Esophagus muscularis mucosa (tissue), 4 donors: ENCODE measurements at regions not wholly inside any gene's neighbourhood (a gene's known extent, or its start where the extent isn't known, plus 50 kb on each side); places are given as distances from the start of the nearest gene placed in this dataset.

Experiments used
- DNase-seq: peaks from one replicate; pipeline ENCODE4 v3.0.0-alpha.2; 2017; ENCODE audit errors: extremely low spot score
- H3K27ac ChIP-seq, 4 donors: fragments of 200-600 bp; sonication (generic); replicated peaks in 1 of 4; 1 replicate in 3 of 4; 2 replicates in 1 of 4; pipeline ENCODE4 v1.5.1; 2016 to 2019; ENCODE audit warnings: mild to moderate bottlenecking in 1 of 4
- H3K27me3 ChIP-seq, 4 donors: fragments of 200-600 bp; sonication (generic); one replicate each; pipeline versions ENCODE4 v1.5.1 to v1.6.0; 2016 to 2019
- H3K36me3 ChIP-seq, 4 donors: fragments of 200-600 bp; sonication (generic); one replicate each; pipeline ENCODE4 v1.5.1; 2016 to 2019
- H3K4me1 ChIP-seq, 4 donors: fragments of 200-600 bp; sonication (generic); one replicate each; pipeline ENCODE4 v1.5.1; 2016 to 2019
- H3K4me3 ChIP-seq, 4 donors: fragments of 200-600 bp; sonication (generic); 1 replicate in 2 of 4; 2 replicates in 2 of 4; pipeline ENCODE4 v1.5.1; 2016 to 2019; ENCODE audit warnings: mild to moderate bottlenecking in 4 of 4, moderate library complexity in 1 of 4
- H3K9me3 ChIP-seq, 4 donors: fragments of 200-600 bp; sonication (generic); 1 replicate in 3 of 4; 2 replicates in 1 of 4; pipeline ENCODE4 v1.5.1; 2016 to 2019
- CTCF ChIP-seq, 3 experiments: fragments of 200-600 bp in 2 of 3; fragments of 450-650 bp in 1 of 3; sonication (generic) in 2 of 3; IDR thresholded peaks; one replicate each; pipeline ENCODE4 v1.5.1; 2017 to 2019; ENCODE audit warnings: antibody characterized with exemption in 3 of 3, mild to moderate bottlenecking in 2 of 3, moderate library complexity in 1 of 3
- EP300 ChIP-seq: sonication (generic); formaldehyde crosslinking; IDR thresholded peaks from one replicate; pipeline ENCODE4 v1.6.1; 2017; ENCODE audit warnings: antibody characterized with exemption
- POLR2A ChIP-seq: fragments of 450-650 bp; IDR thresholded peaks from one replicate; pipeline ENCODE4 v1.6.1; 2017; ENCODE audit warnings: antibody characterized with exemption, moderate library complexity, mild to moderate bottlenecking, low read depth
- POLR2AphosphoS5 ChIP-seq, 2 donors: sonication (generic); formaldehyde crosslinking; IDR thresholded peaks; one replicate each; pipeline ENCODE4 v1.6.1; 2017; ENCODE audit warnings: antibody characterized with exemption in 2 of 2
- WGBS: methylation state at CpG from one replicate; pipeline ENCODE4 v1.1.5; 2018; 5-methylcytosine and 5-hydroxymethylcytosine counted together
- intact Hi-C: fragments of 100-400 bp; cut with DNase I; formaldehyde crosslinking; loops from one replicate; pipeline ENCODE4 v1.15.1; 2023

DNA sequence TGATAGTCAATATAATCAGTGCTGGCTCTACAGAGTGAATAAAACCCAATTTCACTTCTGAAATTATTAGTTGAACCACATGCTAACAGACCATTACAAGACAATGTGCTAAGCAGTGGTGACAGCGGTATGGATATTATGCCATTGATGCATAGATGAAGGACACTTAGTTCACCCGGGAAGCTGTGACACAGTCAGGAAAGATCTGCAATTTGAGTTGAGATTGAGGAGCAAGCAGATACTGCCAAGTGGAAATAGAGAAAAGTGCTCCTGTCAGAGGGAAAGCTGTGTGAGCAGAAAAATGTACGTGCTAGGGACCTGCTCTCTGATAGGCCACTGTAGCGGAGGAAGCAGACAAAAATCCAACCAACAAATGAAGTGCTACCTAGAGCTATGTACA lies 529.5 kb upstream of the CDH2 start:
- Histone ChIP-seq H3K4me3 (no peak overlapping the region), H3K9me3 (no peaks in the 10 kb centered on the region), H3K27me3 (no peaks in the 10 kb centered on the region), H3K4me1 (no peaks in the 10 kb centered on the region), H3K36me3 (no peaks in the 10 kb centered on the region), H3K27ac (no peak overlapping the region)
- intact Hi-C loops, result no loop called here
- no peak for DNase-seq
- TF ChIP-seq POLR2A, result no peak
- no peak for TF ChIP-seq CTCF (IDR thresholded peaks at IDR 0.05)
- TF ChIP-seq POLR2AphosphoS5 (IDR thresholded peaks at IDR 0.05), result no peak
- no peak for TF ChIP-seq EP300
- 80% methylated on average over 4 of the region's 4 CpGs for WGBS

- TF ChIP-seq EP300, result no peak
- no peak for TF ChIP-seq POLR2A
- TF ChIP-seq POLR2AphosphoS5 (IDR thresholded peaks at IDR 0.05), result no peak
- no peak for TF ChIP-seq CTCF (IDR thresholded peaks at IDR 0.05)
- DNase-seq, result no peak
- no peaks in the 10 kb centered on the region for H3K36me3 ChIP-seq
- no peaks in the 10 kb centered on the region for H3K4me1 ChIP-seq
- H3K9me3 ChIP-seq, result no peaks in the 10 kb centered on the region
- H3K4me3 ChIP-seq, result no peak overlapping the region
- intact Hi-C loops, result no loop called here
- H3K27me3 ChIP-seq, result no peaks in the 10 kb centered on the region
- no peak overlapping the region for H3K27ac ChIP-seq
- 57% methylated on average over 1 of the region's 1 CpG for WGBS
These were observed 528.6 kb upstream of the CDH2 start for GRCh38 chr18:28705482-28705881.

GRCh38 chr18:28692337-28692736 lies 515.4 kb upstream of the CDH2 start:
- Histone ChIP-seq H3K27me3 (no peaks in the 10 kb centered on the region), H3K4me1 (no peaks in the 10 kb centered on the region)

DNA sequence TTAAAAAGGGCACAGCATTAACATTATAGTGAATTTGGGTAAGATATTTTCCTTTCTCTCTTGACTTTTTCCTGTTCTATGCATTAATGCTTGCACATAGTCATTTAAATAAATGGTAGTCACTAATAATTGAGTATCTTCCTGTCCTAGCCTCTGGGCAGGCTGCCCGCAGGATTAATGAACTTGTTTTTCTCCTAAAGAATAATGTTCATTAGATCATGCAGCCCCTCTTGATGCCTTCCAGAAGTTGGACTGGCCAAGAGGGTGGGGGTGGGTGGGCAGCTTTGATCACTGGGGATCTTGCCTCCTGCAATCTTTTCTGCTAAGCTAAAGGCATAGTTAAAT lies 514.5 kb upstream of the CDH2 start:
- Histone ChIP-seq H3K36me3 (no peaks in the 10 kb centered on the region), H3K9me3 (no peaks in the 10 kb centered on the region), H3K27me3 (no peaks in the 10 kb centered on the region), H3K4me1 (no peaks in the 10 kb centered on the region), H3K4me3 (no peak overlapping the region), H3K27ac (no peak overlapping the region)
- TF ChIP-seq CTCF (IDR thresholded peaks at IDR 0.05) (no peak), EP300 (no peak), POLR2A (no peak), POLR2AphosphoS5 (IDR thresholded peaks at IDR 0.05) (no peak)
- intact Hi-C loops, result no loop called here
- 53% methylated on average over 1 of the region's 1 CpG for WGBS
- no peak for DNase-seq

More at GRCh38 chr18:28692337-28692736, 515.4 kb upstream of the CDH2 start:
- intact Hi-C loops, result no loop called here
- H3K27ac ChIP-seq, result no peak overlapping the region
- H3K4me3 ChIP-seq, result no peak overlapping the region
- 100% methylated on average over 1 of the region's 1 CpG for WGBS
- TF ChIP-seq POLR2A, result no peak
- TF ChIP-seq EP300, result no peak
- no peak for TF ChIP-seq POLR2AphosphoS5 (IDR thresholded peaks at IDR 0.05)
- no peak for TF ChIP-seq CTCF (IDR thresholded peaks at IDR 0.05)
- no peak for DNase-seq
- H3K9me3 ChIP-seq, result no peaks in the 10 kb centered on the region
- H3K36me3 ChIP-seq, result no peaks in the 10 kb centered on the region

DNA sequence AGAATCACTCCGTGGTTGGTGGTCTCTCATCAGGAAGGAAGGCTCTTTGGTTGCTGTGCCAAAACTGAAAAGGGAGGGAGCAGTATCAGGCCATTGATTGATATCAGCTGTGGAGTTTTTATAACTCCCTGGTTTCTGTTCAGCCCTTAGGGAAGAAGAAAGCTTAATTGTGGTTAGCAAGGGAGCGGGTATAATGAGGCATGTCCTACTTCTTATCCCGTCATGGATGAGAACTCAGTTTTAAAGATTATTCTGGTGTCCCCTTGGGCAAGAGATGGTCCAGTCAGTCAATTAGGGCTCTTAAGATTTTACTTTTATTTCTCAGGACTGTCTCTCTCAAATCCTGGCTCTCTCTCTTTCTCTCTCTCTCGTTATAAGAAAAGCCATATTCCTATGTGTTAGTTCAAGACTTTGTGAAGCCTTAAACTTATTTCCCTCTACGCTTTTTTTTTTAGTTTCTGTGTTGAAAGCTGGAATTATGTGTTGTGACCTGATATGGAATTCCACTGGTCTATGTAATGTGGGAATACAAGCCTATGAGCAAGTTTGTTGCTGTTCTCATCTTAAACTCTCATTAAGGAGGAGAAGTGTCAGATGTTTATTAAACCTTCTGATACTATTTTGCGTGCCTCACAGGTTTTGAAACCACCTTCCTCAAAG lies 514.0 kb upstream of the CDH2 start:
- Histone ChIP-seq H3K4me1 (no peaks in the 10 kb centered on the region), H3K9me3 (no peaks in the 10 kb centered on the region), H3K36me3 (no peaks in the 10 kb centered on the region), H3K4me3 (no peak overlapping the region), H3K27me3 (no peaks in the 10 kb centered on the region), H3K27ac (no peak overlapping the region)
- intact Hi-C loops, result no loop called here
- no peak for DNase-seq
- 65% methylated on average over 5 of the region's 6 CpGs for WGBS
- TF ChIP-seq POLR2A (no peak), POLR2AphosphoS5 (IDR thresholded peaks at IDR 0.05) (no peak)
